ENCODE measurements at regions not wholly inside any gene's neighbourhood (a gene's known extent, or its start where the extent isn't known, plus 50 kb on each side); places are given as distances from the start of the nearest gene placed in this dataset.

- TF ChIP-seq CTCF (IDR thresholded peaks at IDR 0.05; ENCODE audit: control insufficient read depth, insufficient read depth, low read depth, low read length, missing control alignments), result no peak
- H3K4me3 ChIP-seq (ENCODE audit: control insufficient read depth, low read depth, low read length), result no peak overlapping the region
Observed at GRCh38 chr5:33188089-33188488, 252.7 kb upstream of the TARS1 start.

GRCh38 chr5:33194914-33195313 lies 245.9 kb upstream of the TARS1 start:
- DNase-seq (ENCODE audit: low read depth), result no peak
- H3K4me3 ChIP-seq (ENCODE audit: control insufficient read depth, low read depth, low read length), result no peak overlapping the region
- TF ChIP-seq CTCF (IDR thresholded peaks at IDR 0.05; ENCODE audit: control insufficient read depth, insufficient read depth, low read depth, low read length, missing control alignments), result no peak

More at GRCh38 chr5:33188089-33188488, 252.7 kb upstream of the TARS1 start:
- no peak for DNase-seq (ENCODE audit: low read depth)

GRCh38 chr5:33195431-33196165 lies 245.2 kb upstream of the TARS1 start:
- no peak overlapping the region for H3K4me3 ChIP-seq (ENCODE audit: control insufficient read depth, low read depth, low read length)
- DNase-seq (ENCODE audit: low read depth), result peak; percentile 24

GRCh38 chr5:33198836-33199235 lies 241.9 kb upstream of the TARS1 start:
- H3K4me3 ChIP-seq (ENCODE audit: control insufficient read depth, low read depth, low read length), result no peak overlapping the region
- no peak for TF ChIP-seq CTCF (IDR thresholded peaks at IDR 0.05; ENCODE audit: control insufficient read depth, insufficient read depth, low read depth, low read length, missing control alignments)
- no peak for DNase-seq (ENCODE audit: low read depth)

More at GRCh38 chr5:33195431-33196165, 245.2 kb upstream of the TARS1 start:
- no peak for TF ChIP-seq CTCF (IDR thresholded peaks at IDR 0.05; ENCODE audit: control insufficient read depth, insufficient read depth, low read depth, low read length, missing control alignments)

GRCh38 chr5:33203931-33204330 lies 236.8 kb upstream of the TARS1 start:
- no peak for DNase-seq (ENCODE audit: low read depth)
- no peak for TF ChIP-seq CTCF (IDR thresholded peaks at IDR 0.05; ENCODE audit: control insufficient read depth, insufficient read depth, low read depth, low read length, missing control alignments)
- H3K4me3 ChIP-seq (ENCODE audit: control insufficient read depth, low read depth, low read length), result no peak overlapping the region

- H3K4me3 ChIP-seq (ENCODE audit: control insufficient read depth, low read depth, low read length), result no peak overlapping the region
- DNase-seq (ENCODE audit: low read depth), result no peak
- no peak for TF ChIP-seq CTCF (IDR thresholded peaks at IDR 0.05; ENCODE audit: control insufficient read depth, insufficient read depth, low read depth, low read length, missing control alignments)
Observed at GRCh38 chr5:33205079-33205478, 235.7 kb upstream of the TARS1 start.
